AG09309 (cell line): ENCODE measurements at regions not wholly inside any gene's neighbourhood (a gene's known extent, or its start where the extent isn't known, plus 50 kb on each side); places are given as distances from the start of the nearest gene placed in this dataset.

Source experiments
- DNase-seq: peaks from one replicate; pipeline ENCODE4 v3.0.0-alpha.2; 2010; ENCODE audit warnings: low read depth
- H3K4me3 ChIP-seq: 2 replicates; pipeline ENCODE4 v1.5.1; 2011; ENCODE audit warnings: mild to moderate bottlenecking, low read depth, low read length, moderate library complexity; ENCODE audit not compliant: control insufficient read depth
- CTCF ChIP-seq: IDR thresholded peaks from 2 replicates; pipeline ENCODE4 v1.5.1; 2011; ENCODE audit warnings: mild to moderate bottlenecking, low read depth, low read length, inconsistent platforms; ENCODE audit not compliant: insufficient read depth, control insufficient read depth; ENCODE audit errors: missing control alignments

GRCh38 chr3:139794469-139795265 is 116.9 kb upstream of the NMNAT3 start:
- no peak for TF ChIP-seq CTCF
- no peak overlapping the region for H3K4me3 ChIP-seq
- no peak for DNase-seq

GRCh38 chr3:139793408-139793807 is 115.6 kb upstream of the NMNAT3 start:
- no peak overlapping the region for H3K4me3 ChIP-seq
- no peak for TF ChIP-seq CTCF

GRCh38 chr3:139780593-139780992 is 102.8 kb upstream of the NMNAT3 start:
- no peak for DNase-seq
- no peak for TF ChIP-seq CTCF
- H3K4me3 ChIP-seq: no peak overlapping the region

More at GRCh38 chr3:139793408-139793807, 115.6 kb upstream of the NMNAT3 start:
- DNase-seq: no peak

- H3K4me3 ChIP-seq: no peak overlapping the region
- TF ChIP-seq CTCF: no peak
- DNase-seq: no peak
Measured at GRCh38 chr3:139778682-139779233, 101.0 kb upstream of the NMNAT3 start.

GRCh38 chr3:139774560-139775302 is 97.0 kb upstream of the NMNAT3 start:
- DNase-seq: no peak
- no peak for TF ChIP-seq CTCF
- no peak overlapping the region for H3K4me3 ChIP-seq

GRCh38 chr3:139772539-139773500 is 95.0 kb upstream of the NMNAT3 start:
- no peak overlapping the region for H3K4me3 ChIP-seq
- DNase-seq: peak; percentile 46
- no peak for TF ChIP-seq CTCF
